ENCODE measurements at regions not wholly inside any gene's neighbourhood (a gene's known extent, or its start where the extent isn't known, plus 50 kb on each side); places are given as distances from the start of the nearest gene placed in this dataset.
"Not testable (repeated sequence)": the region's sequence is repeated elsewhere in the genome, so short reads cannot be mapped to it uniquely, and the experiment has no call there.

- no peak for DNase-seq (ENCODE audit: low read depth)
These were observed 122.6 kb upstream of the ATP2B2 start for GRCh38 chr3:10627884-10628572.

DNA sequence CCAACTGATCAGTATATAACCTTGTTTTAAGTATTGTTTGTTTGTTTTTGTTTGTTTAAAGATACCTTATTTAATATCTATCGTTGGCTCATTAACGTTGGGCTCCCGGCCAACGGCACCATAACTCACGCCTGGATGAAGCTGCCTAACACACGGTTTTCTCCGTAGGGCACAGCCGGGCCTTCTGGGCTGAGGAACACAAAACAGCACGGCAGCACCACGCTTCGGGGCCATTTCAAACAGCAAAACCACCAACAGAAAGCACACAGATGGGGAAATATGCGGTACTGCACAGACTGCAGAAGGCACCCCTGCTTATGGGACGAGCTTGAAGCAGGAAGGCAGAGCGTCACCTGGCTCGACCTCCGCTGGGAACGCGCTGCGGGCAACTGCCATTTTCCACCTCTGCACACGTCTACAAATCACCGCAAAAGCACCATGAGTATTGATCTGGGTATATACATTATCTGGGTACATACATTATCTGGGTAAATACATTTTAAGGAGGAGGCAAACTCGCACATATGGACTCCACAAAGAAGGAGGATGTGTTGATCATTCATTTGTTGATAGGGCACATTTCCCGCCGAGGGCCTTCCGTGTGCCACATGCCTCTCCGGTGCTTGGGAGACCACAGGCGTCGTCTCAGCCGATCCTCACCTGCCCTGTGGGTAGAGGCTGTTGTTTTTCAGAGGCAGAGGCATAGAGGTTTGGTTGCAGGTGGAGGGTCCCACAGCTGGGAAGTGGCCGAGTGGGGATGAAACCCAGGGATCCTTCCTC is 123.7 kb upstream of the ATP2B2 start:
- DNase-seq (ENCODE audit: low read depth), result no peak

GRCh38 chr3:10629671-10630040 is 124.3 kb upstream of the ATP2B2 start:
- DNase-seq (ENCODE audit: low read depth), result no peak

- no peak for DNase-seq (ENCODE audit: low read depth)
These were observed 125.8 kb upstream of the ATP2B2 start for GRCh38 chr3:10631224-10631623.

- DNase-seq (ENCODE audit: low read depth), result no peak
These were observed 126.7 kb upstream of the ATP2B2 start for GRCh38 chr3:10632125-10632524.

GRCh38 chr3:10632741-10633140 is 127.4 kb upstream of the ATP2B2 start:
- DNase-seq (ENCODE audit: low read depth), result no peak

DNA sequence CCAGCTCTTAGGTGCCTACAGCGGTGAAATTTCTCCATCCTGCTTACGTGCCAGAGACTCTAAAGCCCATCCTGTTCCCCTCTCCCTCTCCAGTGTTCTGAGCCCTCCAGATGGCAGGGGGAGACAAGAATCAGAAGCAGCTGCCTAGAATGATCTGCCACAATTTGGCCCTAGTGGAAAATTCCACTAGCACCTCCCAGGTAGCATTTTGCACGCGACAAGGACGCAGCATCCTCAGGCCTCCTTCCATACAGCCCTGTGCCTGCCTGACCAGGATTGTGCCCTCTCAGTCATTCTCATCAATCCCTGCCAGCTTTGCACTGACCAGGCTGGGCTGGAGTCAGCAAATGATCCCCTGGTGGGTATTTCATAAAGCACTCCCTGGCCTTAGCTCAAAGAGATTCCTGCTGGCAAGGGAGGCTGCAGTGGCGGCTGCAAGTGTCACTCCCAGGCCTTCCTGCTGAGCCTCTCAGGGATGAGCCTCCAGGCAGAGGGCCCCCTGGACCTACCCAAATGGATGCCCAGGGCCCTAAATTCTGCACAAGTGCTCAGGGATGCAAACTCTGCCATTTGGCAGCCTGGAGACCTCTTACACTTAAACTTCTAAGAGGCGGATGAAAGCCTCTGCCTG is 130.2 kb upstream of the ATP2B2 start:
- DNase-seq (ENCODE audit: low read depth), result no peak

DNA sequence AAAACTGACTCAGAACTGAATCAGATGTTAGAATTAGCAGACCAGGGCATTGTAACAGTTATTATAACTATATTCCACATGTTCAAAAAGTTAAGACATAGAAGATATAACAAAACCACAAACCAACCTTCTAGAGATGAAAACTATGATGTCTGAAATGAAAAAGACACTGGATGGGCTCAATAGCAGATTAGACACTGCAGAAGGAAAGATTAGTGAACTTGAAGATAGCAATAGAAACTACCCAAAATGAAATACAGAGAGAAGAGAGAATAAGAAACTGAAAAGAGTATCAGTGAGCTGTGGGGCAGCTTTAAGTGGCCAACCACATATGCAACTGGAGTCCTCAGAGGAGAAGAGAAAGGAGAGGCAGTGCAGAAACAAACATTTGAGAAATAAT is 132.0 kb upstream of the ATP2B2 start:
- no peak for DNase-seq (ENCODE audit: low read depth)

DNA sequence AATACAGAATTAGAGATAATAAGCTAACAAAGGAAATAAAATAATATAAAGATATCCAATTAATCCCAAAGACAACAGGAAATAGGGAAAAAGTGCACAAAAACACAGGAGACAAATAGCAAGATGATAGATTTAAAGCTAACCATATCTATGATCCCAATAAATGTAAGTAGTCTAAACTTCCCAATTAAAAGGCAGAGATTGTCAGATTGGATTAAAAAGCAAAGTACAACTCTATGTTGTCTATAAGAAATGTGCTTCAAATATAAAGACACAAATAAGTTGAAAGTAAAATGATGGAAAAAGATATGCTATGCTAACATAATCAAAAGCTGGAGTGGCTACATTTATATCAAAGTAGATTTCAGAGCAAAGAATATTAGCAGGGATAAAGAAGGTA is 133.1 kb upstream of the ATP2B2 start:
- DNase-seq (ENCODE audit: low read depth), result no peak

- no peak for DNase-seq (ENCODE audit: low read depth)
These were observed 136.4 kb upstream of the ATP2B2 start for GRCh38 chr3:10641760-10642159.

DNA sequence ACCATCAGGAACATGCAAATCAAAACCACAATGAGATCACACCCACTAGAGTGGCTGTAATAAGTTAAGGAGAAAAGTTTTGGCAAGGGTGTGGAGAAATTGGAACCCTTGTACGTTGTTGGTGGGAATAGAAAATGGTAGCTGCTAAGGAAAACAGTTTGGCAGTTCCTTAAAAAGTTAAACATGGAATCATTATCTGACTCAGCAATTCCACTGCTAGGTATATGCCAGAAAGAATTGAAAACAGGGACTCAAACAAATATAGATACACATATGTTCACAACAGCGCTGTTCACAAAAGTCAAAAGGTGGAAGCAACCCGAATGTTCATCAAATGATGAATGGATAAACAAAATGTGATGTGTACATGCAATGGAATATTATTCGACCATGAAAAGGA is 138.8 kb upstream of the ATP2B2 start:
- no peak for DNase-seq (ENCODE audit: low read depth)

DNA sequence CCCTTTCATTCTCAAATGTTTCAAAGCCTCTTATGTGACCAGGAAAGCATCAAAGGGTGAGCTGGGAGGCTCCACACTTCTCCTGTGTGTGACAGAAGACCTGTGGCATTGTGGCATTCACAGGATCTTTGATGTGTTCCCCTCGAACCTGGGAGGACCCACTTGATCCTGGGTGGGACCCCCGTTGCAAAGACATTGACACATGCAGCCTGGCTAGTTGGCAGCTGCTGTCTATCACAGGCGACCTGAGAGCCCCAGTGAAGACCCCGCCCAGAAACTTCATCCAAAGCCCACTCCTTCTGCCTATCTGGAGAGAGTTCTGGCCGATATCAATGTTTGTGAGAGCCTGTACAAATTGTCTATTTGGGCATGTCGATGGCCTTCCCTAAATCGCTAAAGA is 140.4 kb upstream of the ATP2B2 start:
- no peak for DNase-seq (ENCODE audit: low read depth)

- DNase-seq (ENCODE audit: low read depth), result no peak
These were observed 141.3 kb upstream of the ATP2B2 start for GRCh38 chr3:10646531-10647335.

DNA sequence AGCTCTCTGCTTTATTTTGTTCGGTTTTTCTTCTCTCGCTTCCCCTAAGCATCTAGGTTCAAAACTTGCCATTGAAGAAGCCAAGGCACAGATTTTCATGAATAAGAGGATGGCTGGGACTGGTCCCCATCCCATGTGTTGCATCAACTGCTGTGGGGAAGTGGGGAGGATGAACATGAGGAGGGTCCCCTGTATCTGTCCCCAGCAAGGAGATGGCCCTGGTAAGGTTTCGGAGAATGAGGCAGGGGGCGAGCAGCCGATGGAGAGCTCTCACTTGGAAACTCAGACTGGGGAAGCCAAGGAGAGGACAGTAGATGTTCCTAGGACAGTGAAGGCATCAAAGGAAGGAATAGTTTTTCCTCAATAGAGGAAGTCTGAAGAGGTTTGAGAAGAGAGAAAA is 142.0 kb upstream of the ATP2B2 start:
- DNase-seq (ENCODE audit: low read depth), result no peak

DNA sequence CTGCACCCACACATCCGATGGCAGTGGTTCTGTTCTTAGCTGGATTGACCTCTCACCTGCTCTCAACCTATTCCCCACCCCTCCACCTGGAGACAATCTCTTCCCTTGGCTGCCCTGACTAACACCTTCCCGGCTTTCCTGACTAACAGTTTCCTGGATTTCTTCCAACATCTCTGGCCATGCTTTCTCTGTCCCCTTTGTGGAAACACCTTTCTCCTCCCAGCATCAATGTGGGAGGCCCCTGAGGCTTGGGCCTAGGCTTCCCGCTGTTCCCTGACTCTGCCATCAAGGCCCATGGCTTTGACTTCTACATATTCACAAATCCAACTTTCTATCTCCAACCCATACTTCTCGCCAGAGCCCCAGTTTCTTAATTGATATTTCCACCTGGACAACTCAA is 142.8 kb upstream of the ATP2B2 start:
- no peak for DNase-seq (ENCODE audit: low read depth)

GRCh38 chr3:10649463-10649862 is 144.1 kb upstream of the ATP2B2 start:
- DNase-seq (ENCODE audit: low read depth), result not testable (repeated sequence)

DNA sequence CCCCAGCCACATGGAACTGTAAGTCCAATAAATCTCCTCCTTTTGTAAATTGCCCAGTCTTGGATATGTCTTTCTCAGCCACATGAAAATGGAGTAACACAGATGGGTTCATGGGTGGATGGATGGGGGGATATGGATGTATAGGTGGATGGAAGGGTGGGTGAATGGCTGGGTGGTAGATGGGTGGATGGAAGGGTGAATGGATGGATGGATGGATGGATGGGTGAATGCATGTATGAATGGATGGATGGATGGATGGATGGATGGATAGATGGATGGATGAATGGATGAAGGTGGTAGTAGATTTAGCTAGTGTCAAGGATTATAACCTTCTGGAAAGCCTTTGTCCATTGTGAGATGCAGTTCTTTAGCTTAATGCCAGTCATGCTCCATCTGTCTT is 146.1 kb upstream of the ATP2B2 start:
- DNase-seq (ENCODE audit: low read depth), result no peak

DNA sequence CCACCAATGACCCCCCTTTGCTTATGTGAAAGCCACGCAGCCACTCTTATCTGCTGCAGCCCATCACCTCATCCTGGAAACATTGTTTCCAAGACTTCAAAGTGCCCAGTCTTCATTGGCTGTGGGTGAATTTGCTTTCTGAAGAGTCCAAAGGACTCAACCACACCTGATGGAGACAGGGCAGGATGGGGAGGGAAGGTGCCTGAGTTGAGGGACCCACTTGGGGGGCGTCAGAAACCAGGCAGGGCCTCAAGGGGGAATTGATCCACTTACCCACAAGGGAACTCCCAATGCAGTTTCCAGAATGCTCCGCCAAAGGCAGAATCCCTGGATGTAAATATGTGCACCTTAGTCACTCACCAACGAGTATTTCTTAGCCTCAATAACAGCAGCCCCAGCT is 147.9 kb upstream of the ATP2B2 start:
- no peak for DNase-seq (ENCODE audit: low read depth)

GRCh38 chr3:10653866-10654611 is 148.7 kb upstream of the ATP2B2 start:
- no peak for DNase-seq (ENCODE audit: low read depth)

DNA sequence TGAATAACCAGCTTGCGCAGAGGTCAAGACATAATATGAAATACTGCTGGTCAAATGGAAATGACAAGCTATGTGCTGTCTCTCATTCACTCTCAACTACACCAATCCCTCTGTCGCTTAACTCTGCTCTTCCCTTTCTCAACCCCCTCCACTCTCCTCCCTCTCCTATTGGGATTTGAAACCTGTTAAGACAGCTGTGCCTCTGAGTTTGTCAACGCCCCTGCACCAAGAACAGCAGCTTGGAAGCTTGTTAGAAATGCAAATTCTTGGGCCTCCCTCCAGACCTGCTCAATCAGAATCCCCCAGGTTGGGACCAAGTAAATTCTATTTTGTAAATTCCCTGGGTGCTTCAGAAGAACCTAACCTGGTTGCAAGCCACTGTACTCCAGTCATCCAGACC is 149.7 kb upstream of the ATP2B2 start:
- DNase-seq (ENCODE audit: low read depth), result no peak

- not testable (repeated sequence) for DNase-seq (ENCODE audit: low read depth)
These were observed 152.0 kb upstream of the ATP2B2 start for GRCh38 chr3:10657339-10657738.

GRCh38 chr3:10665592-10665991 is 150.4 kb upstream of the SLC6A11 start:
- DNase-seq (ENCODE audit: low read depth), result no peak

Measured in EH (cell line).